ENCODE measurements at regions not wholly inside any gene's neighbourhood (a gene's known extent, or its start where the extent isn't known, plus 50 kb on each side); places are given as distances from the start of the nearest gene placed in this dataset.
"Not testable (repeated sequence)": the region's sequence is repeated elsewhere in the genome, so short reads cannot be mapped to it uniquely, and the experiment has no call there.

DNA sequence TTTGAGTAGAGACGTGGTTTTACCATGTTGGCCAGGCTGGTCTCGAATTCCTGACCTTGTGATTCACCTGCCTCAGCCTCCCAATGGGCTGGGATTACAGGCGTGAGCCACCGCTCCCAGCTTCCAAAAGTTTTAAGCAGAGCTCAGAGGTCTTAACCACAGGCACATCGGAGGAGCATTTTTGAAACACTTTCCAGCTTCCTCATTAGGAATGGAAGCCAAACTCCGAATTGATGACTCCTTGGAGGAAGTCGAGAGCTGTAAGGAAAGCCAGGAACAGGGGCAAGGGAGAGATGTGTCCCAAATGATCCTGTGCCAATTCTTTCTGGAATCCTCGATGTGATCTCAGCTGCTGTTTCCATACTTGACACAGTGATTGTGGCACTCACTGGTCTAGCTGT is 56.2 kb upstream of the CCZ1B start:
- WGBS, 2 donors = 55 to 63% methylated on average over 8 of the region's 8 CpGs
- not testable (repeated sequence) for H3K4me1 ChIP-seq; H3K27me3 ChIP-seq; H3K9me3 ChIP-seq; H3K4me3 ChIP-seq; H3K27ac ChIP-seq; H3K36me3 ChIP-seq; DNase-seq (ENCODE audit: low spot score in 2 of 2)

GRCh38 chr7:6883756-6884155 is 57.7 kb upstream of the CCZ1B start:
- H3K27ac ChIP-seq; H3K4me1 ChIP-seq; H3K36me3 ChIP-seq; H3K9me3 ChIP-seq; H3K27me3 ChIP-seq; DNase-seq (ENCODE audit: low spot score in 2 of 2); H3K4me3 ChIP-seq: not testable (repeated sequence)
- WGBS, 2 donors = 81 to 90% methylated on average over 9 to 10 of the region's 10 CpGs

- H3K27me3 ChIP-seq = no peaks in the 10 kb centered on the region
- H3K36me3 ChIP-seq = no peaks in the 10 kb centered on the region
- 58 to 78% methylated on average over 8 of the region's 8 CpGs for WGBS, 2 donors
- no peaks in the 10 kb centered on the region for H3K4me1 ChIP-seq
- no peaks in the 10 kb centered on the region for H3K9me3 ChIP-seq
- no peak for DNase-seq (ENCODE audit: low spot score in 2 of 2)
- no peak overlapping the region for H3K4me3 ChIP-seq
- TF ChIP-seq CTCF (IDR thresholded peaks at IDR 0.05) (no peak), EP300 (IDR thresholded peaks at IDR 0.05) (no peak), POLR2A (IDR thresholded peaks at IDR 0.05) (no peak)
- H3K27ac ChIP-seq = no peak overlapping the region
These were observed 60.1 kb upstream of the CCZ1B start for GRCh38 chr7:6886198-6886597.

DNA sequence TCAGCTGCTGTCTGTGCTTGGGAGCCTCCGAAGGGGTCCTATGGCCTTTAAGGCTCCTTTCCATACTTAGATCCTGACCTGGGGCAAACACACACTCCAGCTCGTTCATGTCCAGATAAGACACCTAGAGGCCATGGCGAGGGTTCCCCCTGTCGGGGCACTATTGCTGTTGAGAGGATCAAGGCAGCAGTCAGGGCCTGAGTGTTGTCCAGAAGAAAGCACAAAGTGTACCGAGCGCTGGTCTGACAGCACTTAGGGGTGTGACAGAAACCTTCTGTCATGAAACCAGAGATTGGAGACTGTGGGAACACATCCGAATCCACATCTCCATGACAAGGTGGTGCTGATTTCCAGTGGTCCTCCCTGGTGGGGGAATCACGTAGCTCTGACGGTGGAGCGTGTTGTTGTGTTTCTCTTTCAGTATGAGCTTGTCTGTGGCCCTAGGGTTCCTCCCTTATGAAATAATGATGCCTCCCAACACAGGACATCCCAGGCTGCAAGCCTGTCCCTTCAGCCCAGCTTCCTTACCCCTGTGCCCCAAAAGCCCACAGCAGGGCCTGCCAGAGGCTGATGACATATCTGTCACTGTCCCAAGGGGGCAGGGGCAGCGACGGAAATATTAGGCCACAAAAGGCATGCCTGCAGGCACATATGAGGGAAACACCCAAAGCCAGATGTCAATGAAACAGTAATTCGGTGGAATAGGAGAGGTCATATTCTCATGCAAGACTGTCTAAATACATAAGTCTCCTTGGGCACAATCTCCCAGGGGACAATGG is 62.4 kb upstream of the CCZ1B start:
- WGBS, 2 donors = 63 to 64% methylated on average over 12 to 13 of the region's 13 CpGs
- H3K9me3 ChIP-seq; H3K27me3 ChIP-seq; DNase-seq (ENCODE audit: low spot score in 2 of 2); H3K4me3 ChIP-seq; H3K36me3 ChIP-seq; H3K4me1 ChIP-seq; H3K27ac ChIP-seq: not testable (repeated sequence)

- 74 to 87% methylated on average over 7 to 8 of the region's 8 CpGs for WGBS, 2 donors
- H3K9me3 ChIP-seq = no peaks in the 10 kb centered on the region
These were observed 63.3 kb upstream of the CCZ1B start for GRCh38 chr7:6889252-6889812.

GRCh38 chr7:6902097-6902518 is 76.0 kb upstream of the CCZ1B start:
- H3K4me1 ChIP-seq; H3K4me3 ChIP-seq; H3K9me3 ChIP-seq; H3K27me3 ChIP-seq; H3K36me3 ChIP-seq; DNase-seq (ENCODE audit: low spot score in 2 of 2); H3K27ac ChIP-seq: not testable (repeated sequence)
- 31 to 48% methylated on average over 4 of the region's 4 CpGs for WGBS, 2 donors

More at GRCh38 chr7:6889252-6889812, 63.3 kb upstream of the CCZ1B start:
- Histone ChIP-seq H3K4me3 (no peak overlapping the region), H3K4me1 (no peaks in the 10 kb centered on the region), H3K36me3 (no peaks in the 10 kb centered on the region), H3K27me3 (no peaks in the 10 kb centered on the region), H3K27ac (no peak overlapping the region)
- no peak for TF ChIP-seq POLR2A (IDR thresholded peaks at IDR 0.05)
- no peak for TF ChIP-seq CTCF (IDR thresholded peaks at IDR 0.05)
- TF ChIP-seq EP300 (IDR thresholded peaks at IDR 0.05) = no peak
- no peak for DNase-seq (ENCODE audit: low spot score in 2 of 2)

DNA sequence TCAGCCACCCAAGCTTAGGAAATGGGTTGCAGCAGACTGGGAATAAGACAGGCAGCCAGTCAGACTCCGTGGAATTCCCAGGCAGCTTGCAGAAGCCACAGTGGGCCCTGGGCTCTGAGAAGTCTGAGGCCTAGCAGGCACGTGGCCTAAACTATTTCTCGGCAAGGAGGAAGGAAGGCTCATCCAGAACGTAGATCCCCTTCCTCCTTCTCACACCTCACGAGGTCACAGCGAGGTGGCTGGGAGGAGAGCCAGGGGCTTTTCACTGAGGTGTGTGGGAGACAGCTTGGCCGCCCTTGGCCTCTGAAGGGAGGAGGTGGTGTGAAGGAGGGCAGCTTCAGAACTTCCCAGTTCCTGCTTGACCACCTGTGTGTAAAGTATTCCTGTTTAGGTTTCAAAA is 77.2 kb upstream of the CCZ1B start:
- not testable (repeated sequence) for H3K36me3 ChIP-seq; H3K27ac ChIP-seq; H3K4me1 ChIP-seq; DNase-seq (ENCODE audit: low spot score in 2 of 2); H3K4me3 ChIP-seq; H3K27me3 ChIP-seq; H3K9me3 ChIP-seq
- WGBS, 2 donors = 66% methylated on average over 6 to 7 of the region's 7 CpGs

DNA sequence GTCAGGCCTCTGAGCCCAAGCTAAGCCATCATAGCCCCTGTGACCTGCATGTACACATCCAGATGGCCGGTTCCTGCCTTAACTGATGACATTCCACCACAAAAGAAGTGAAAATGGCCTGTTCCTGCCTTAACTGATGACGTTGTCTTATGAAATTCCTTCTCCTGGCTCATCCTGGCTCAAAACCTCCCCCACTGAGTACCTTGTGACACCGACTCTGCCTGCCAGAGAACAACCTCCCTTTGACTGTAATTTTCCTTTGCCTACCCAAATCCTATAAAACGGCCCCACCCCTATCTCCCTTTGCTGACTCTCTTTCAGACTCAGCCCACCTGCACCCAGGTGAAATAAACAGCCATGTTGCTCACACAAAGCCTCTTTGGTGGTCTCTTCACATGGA is 77.7 kb upstream of the CCZ1B start:
- H3K9me3 ChIP-seq; H3K27ac ChIP-seq; DNase-seq (ENCODE audit: low spot score in 2 of 2); H3K4me1 ChIP-seq; H3K4me3 ChIP-seq; H3K27me3 ChIP-seq; H3K36me3 ChIP-seq: not testable (repeated sequence)
- 58 to 77% methylated on average over 3 to 4 of the region's 4 CpGs for WGBS, 2 donors

All from tibial nerve (tissue), 4 donors.